Right lobe of liver (tissue), 4 donors: ENCODE measurements at regions not wholly inside any gene's neighbourhood (a gene's known extent, or its start where the extent isn't known, plus 50 kb on each side); places are given as distances from the start of the nearest gene placed in this dataset.

Experiments used
- POLR2A ChIP-seq: fragments of 450-650 bp; IDR thresholded peaks from one replicate; pipeline ENCODE4 v1.6.1; 2017; ENCODE audit warnings: antibody characterized with exemption, mild to moderate bottlenecking
- TF ChIP-seq, protein P1 (sequence below), 4 donors: fragments of 200-600 bp in 3 of 4; fragments of 450-650 bp in 1 of 4; IDR thresholded peaks; one replicate each; pipeline versions ENCODE4 v1.5.1 to v1.8.0; 2016 to 2022; ENCODE audit warnings: antibody characterized with exemption in 4 of 4, mild to moderate bottlenecking in 2 of 4
- donor health status: DM: no; HTN: no; CAD: no.
- donor health status: DM: no; HTN: no; CAD: no.
- donor health status: DM: no; HTN: yes; CAD: no.

DNA sequence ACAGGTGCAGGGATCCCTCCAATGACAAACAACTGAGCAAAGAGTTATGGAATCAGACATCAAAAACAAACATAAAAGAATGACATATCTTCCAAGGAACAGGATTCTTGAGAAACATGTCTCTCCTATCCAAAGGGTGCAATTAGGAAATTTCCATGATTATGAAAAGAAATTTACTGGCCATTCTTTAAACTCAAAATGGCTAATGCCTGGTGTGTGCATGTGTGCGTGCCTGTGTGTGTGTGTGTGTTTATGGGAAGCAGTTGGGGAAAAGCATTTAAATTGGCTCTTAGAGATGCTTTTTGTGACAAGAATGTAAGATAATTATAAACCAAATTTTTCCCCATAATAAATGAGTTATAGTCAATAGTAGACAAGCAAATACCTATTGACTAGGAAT is 320.5 kb upstream of the THBS1 start:
- TF ChIP-seq, protein P1, sequence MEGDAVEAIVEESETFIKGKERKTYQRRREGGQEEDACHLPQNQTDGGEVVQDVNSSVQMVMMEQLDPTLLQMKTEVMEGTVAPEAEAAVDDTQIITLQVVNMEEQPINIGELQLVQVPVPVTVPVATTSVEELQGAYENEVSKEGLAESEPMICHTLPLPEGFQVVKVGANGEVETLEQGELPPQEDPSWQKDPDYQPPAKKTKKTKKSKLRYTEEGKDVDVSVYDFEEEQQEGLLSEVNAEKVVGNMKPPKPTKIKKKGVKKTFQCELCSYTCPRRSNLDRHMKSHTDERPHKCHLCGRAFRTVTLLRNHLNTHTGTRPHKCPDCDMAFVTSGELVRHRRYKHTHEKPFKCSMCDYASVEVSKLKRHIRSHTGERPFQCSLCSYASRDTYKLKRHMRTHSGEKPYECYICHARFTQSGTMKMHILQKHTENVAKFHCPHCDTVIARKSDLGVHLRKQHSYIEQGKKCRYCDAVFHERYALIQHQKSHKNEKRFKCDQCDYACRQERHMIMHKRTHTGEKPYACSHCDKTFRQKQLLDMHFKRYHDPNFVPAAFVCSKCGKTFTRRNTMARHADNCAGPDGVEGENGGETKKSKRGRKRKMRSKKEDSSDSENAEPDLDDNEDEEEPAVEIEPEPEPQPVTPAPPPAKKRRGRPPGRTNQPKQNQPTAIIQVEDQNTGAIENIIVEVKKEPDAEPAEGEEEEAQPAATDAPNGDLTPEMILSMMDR (IDR thresholded peaks at IDR 0.05) = no peak
- TF ChIP-seq POLR2A = no peak
